ENCODE measurements at regions not wholly inside any gene's neighbourhood (a gene's known extent, or its start where the extent isn't known, plus 50 kb on each side); places are given as distances from the start of the nearest gene placed in this dataset.

- H4K8ac ChIP-seq (ENCODE audit: low read depth, low read length): no peak overlapping the region
- no peak overlapping the region for H3K23ac ChIP-seq (ENCODE audit: low read depth, low read length, poor library complexity)
- H2BK12ac ChIP-seq (ENCODE audit: low read length): no peak overlapping the region
- H3K4me2 ChIP-seq (ENCODE audit: insufficient read depth, low read length, poor library complexity, severe bottlenecking): no peak overlapping the region
- H3K4me1 ChIP-seq (ENCODE audit: control insufficient read depth in 2 of 2, insufficient read depth in 1 of 2, low read depth in 1 of 2, low read length in 2 of 2): no peaks in the 10 kb centered on the region
- no peak overlapping the region for H3K4me3 ChIP-seq (ENCODE audit: low read length in 2 of 2)
- H3K36me3 ChIP-seq (replicated peaks in 1 of 2; ENCODE audit: control insufficient read depth in 2 of 2, insufficient read depth in 2 of 2, low read length in 2 of 2): peaks cover 0 to 1% of the 10 kb centered on the region in 2 donors
- H2BK120ac ChIP-seq (ENCODE audit: low read depth, low read length): no peak overlapping the region
- H4K91ac ChIP-seq (ENCODE audit: low read depth, low read length, poor library complexity): no peak overlapping the region
- DNase-seq (ENCODE audit: low spot score): no peak
- H3K18ac ChIP-seq (ENCODE audit: low read length): no peak overlapping the region
- no peak overlapping the region for H2BK15ac ChIP-seq (ENCODE audit: low read length)
- no peak overlapping the region for H2AK5ac ChIP-seq (ENCODE audit: low read depth, low read length)
- no peak overlapping the region for H3K27ac ChIP-seq (replicated peaks; ENCODE audit: low read length)
- H2AFZ ChIP-seq (ENCODE audit: low read length): no peak overlapping the region
- H3K27me3 ChIP-seq (ENCODE audit: control insufficient read depth in 3 of 3, insufficient read depth in 3 of 3, low read depth in 1 of 3, low read length in 3 of 3): no peaks in the 10 kb centered on the region
- no peak overlapping the region for H3K9ac ChIP-seq (ENCODE audit: low read depth, low read length, poor library complexity)
- no peaks in the 10 kb centered on the region for H3K9me3 ChIP-seq (replicated peaks in 1 of 2; ENCODE audit: control insufficient read depth in 2 of 2, insufficient read depth in 1 of 2, low read depth in 1 of 2, low read length in 2 of 2)
- no peaks in the 10 kb centered on the region for H3K79me1 ChIP-seq (ENCODE audit: low read depth, low read length)
- H3K4ac ChIP-seq (ENCODE audit: low read length): no peak overlapping the region
- H2BK5ac ChIP-seq (ENCODE audit: low read length): no peak overlapping the region
- H3K14ac ChIP-seq (ENCODE audit: low read length): no peak overlapping the region
These were observed 98.0 kb downstream of the SPRY2 start for GRCh38 chr13:80242728-80243427.

GRCh38 chr13:80239571-80240255 lies 101.2 kb downstream of the SPRY2 start:
- H4K8ac ChIP-seq (ENCODE audit: low read depth, low read length): no peak overlapping the region
- H2BK5ac ChIP-seq (ENCODE audit: low read length): no peak overlapping the region
- no peaks in the 10 kb centered on the region for H3K27me3 ChIP-seq (ENCODE audit: control insufficient read depth in 3 of 3, insufficient read depth in 3 of 3, low read depth in 1 of 3, low read length in 3 of 3)
- no peak overlapping the region for H3K18ac ChIP-seq (ENCODE audit: low read length)
- H3K14ac ChIP-seq (ENCODE audit: low read length): no peak overlapping the region
- H2BK15ac ChIP-seq (ENCODE audit: low read length): no peak overlapping the region
- H3K79me1 ChIP-seq (ENCODE audit: low read depth, low read length): no peaks in the 10 kb centered on the region
- no peak overlapping the region for H3K27ac ChIP-seq (replicated peaks; ENCODE audit: low read length)
- H3K4me3 ChIP-seq (ENCODE audit: low read length in 2 of 2): no peak overlapping the region
- no peak overlapping the region for H3K4me2 ChIP-seq (ENCODE audit: insufficient read depth, low read length, poor library complexity, severe bottlenecking)
- H3K36me3 ChIP-seq (replicated peaks in 1 of 2; ENCODE audit: control insufficient read depth in 2 of 2, insufficient read depth in 2 of 2, low read length in 2 of 2): peaks cover 0 to 1% of the 10 kb centered on the region in 2 donors
- no peak overlapping the region for H4K91ac ChIP-seq (ENCODE audit: low read depth, low read length, poor library complexity)
- peaks cover 1 to 9% of the 10 kb centered on the region in 2 donors for H3K4me1 ChIP-seq (ENCODE audit: control insufficient read depth in 2 of 2, insufficient read depth in 1 of 2, low read depth in 1 of 2, low read length in 2 of 2)
- WGBS, 2 donors (ENCODE audit: extremely low coverage in 2 of 2, insufficient read length in 2 of 2, insufficient replicate concordance in 1 of 2): no CpG with 5 or more reads among the region's 3 CpGs
- H3K4ac ChIP-seq (ENCODE audit: low read length): no peak overlapping the region
- no peak overlapping the region for H3K9ac ChIP-seq (ENCODE audit: low read depth, low read length, poor library complexity)
- no peaks in the 10 kb centered on the region for H3K9me3 ChIP-seq (replicated peaks in 1 of 2; ENCODE audit: control insufficient read depth in 2 of 2, insufficient read depth in 1 of 2, low read depth in 1 of 2, low read length in 2 of 2)
- H3K23ac ChIP-seq (ENCODE audit: low read depth, low read length, poor library complexity): no peak overlapping the region
- no peak overlapping the region for H2AFZ ChIP-seq (ENCODE audit: low read length)
- no peak for DNase-seq (ENCODE audit: low spot score)
- H2BK12ac ChIP-seq (ENCODE audit: low read length): no peak overlapping the region
- H2BK120ac ChIP-seq (ENCODE audit: low read depth, low read length): no peak overlapping the region
- H2AK5ac ChIP-seq (ENCODE audit: low read depth, low read length): no peak overlapping the region

DNA sequence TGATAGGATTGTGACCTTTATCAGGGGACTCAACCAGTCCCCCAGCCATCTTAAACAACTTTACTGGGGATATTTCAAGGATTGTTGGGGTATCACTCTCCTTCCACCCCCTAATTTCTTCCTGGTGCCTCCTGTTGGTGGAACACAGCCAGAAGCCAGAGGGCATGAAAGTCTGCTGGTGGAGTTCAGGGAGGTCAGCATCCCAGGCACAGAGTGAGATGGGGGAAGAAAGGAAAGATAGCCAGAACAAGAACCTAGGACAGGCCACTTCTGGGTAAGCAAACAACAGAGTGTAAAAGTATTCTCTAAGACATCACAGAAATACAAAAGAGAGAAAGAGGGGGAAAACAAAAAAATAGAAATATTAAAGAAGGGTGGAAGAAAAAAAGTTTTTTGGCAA lies 101.8 kb downstream of the SPRY2 start:
- Histone ChIP-seq H3K4me2 (ENCODE audit: insufficient read depth, low read length, poor library complexity, severe bottlenecking) (no peak overlapping the region), H3K27me3 (ENCODE audit: control insufficient read depth in 3 of 3, insufficient read depth in 3 of 3, low read depth in 1 of 3, low read length in 3 of 3) (no peaks in the 10 kb centered on the region), H3K4me3 (ENCODE audit: low read length in 2 of 2) (no peak overlapping the region), H3K14ac (ENCODE audit: low read length) (no peak overlapping the region), H3K79me1 (ENCODE audit: low read depth, low read length) (no peaks in the 10 kb centered on the region), H3K4me1 (ENCODE audit: control insufficient read depth in 2 of 2, insufficient read depth in 1 of 2, low read depth in 1 of 2, low read length in 2 of 2) (peaks cover 1 to 9% of the 10 kb centered on the region in 2 donors), H2BK120ac (ENCODE audit: low read depth, low read length) (no peak overlapping the region), H3K27ac (replicated peaks; ENCODE audit: low read length) (no peak overlapping the region), H2BK5ac (ENCODE audit: low read length) (no peak overlapping the region), H2BK12ac (ENCODE audit: low read length) (no peak overlapping the region), H3K9me3 (replicated peaks in 1 of 2; ENCODE audit: control insufficient read depth in 2 of 2, insufficient read depth in 1 of 2, low read depth in 1 of 2, low read length in 2 of 2) (no peaks in the 10 kb centered on the region), H2AFZ (ENCODE audit: low read length) (no peak overlapping the region), H4K91ac (ENCODE audit: low read depth, low read length, poor library complexity) (no peak overlapping the region), H3K4ac (ENCODE audit: low read length) (no peak overlapping the region), H2BK15ac (ENCODE audit: low read length) (no peak overlapping the region), H4K8ac (ENCODE audit: low read depth, low read length) (no peak overlapping the region), H3K18ac (ENCODE audit: low read length) (no peak overlapping the region), H3K23ac (ENCODE audit: low read depth, low read length, poor library complexity) (no peak overlapping the region), H3K9ac (ENCODE audit: low read depth, low read length, poor library complexity) (no peak overlapping the region), H2AK5ac (ENCODE audit: low read depth, low read length) (no peak overlapping the region), H3K36me3 (replicated peaks in 1 of 2; ENCODE audit: control insufficient read depth in 2 of 2, insufficient read depth in 2 of 2, low read length in 2 of 2) (peaks cover 0 to 1% of the 10 kb centered on the region in 2 donors)
- no peak for DNase-seq (ENCODE audit: low spot score)

- Histone ChIP-seq H3K79me1 (ENCODE audit: low read depth, low read length) (no peaks in the 10 kb centered on the region), H3K27ac (replicated peaks; ENCODE audit: low read length) (no peak overlapping the region), H2BK120ac (ENCODE audit: low read depth, low read length) (no peak overlapping the region), H3K36me3 (replicated peaks in 1 of 2; ENCODE audit: control insufficient read depth in 2 of 2, insufficient read depth in 2 of 2, low read length in 2 of 2) (peaks cover 0 to 1% of the 10 kb centered on the region in 2 donors), H3K9ac (ENCODE audit: low read depth, low read length, poor library complexity) (no peak overlapping the region), H3K27me3 (ENCODE audit: control insufficient read depth in 3 of 3, insufficient read depth in 3 of 3, low read depth in 1 of 3, low read length in 3 of 3) (no peaks in the 10 kb centered on the region), H4K8ac (ENCODE audit: low read depth, low read length) (no peak overlapping the region), H4K91ac (ENCODE audit: low read depth, low read length, poor library complexity) (no peak overlapping the region), H3K9me3 (replicated peaks in 1 of 2; ENCODE audit: control insufficient read depth in 2 of 2, insufficient read depth in 1 of 2, low read depth in 1 of 2, low read length in 2 of 2) (peaks cover 0 to 6% of the 10 kb centered on the region in 2 donors), H2BK15ac (ENCODE audit: low read length) (no peak overlapping the region), H3K4me1 (ENCODE audit: control insufficient read depth in 2 of 2, insufficient read depth in 1 of 2, low read depth in 1 of 2, low read length in 2 of 2) (peaks cover 1 to 9% of the 10 kb centered on the region in 2 donors), H2BK5ac (ENCODE audit: low read length) (no peak overlapping the region), H2AFZ (ENCODE audit: low read length) (no peak overlapping the region), H3K18ac (ENCODE audit: low read length) (no peak overlapping the region), H3K14ac (ENCODE audit: low read length) (no peak overlapping the region), H3K4ac (ENCODE audit: low read length) (no peak overlapping the region), H2AK5ac (ENCODE audit: low read depth, low read length) (no peak overlapping the region), H3K23ac (ENCODE audit: low read depth, low read length, poor library complexity) (no peak overlapping the region), H2BK12ac (ENCODE audit: low read length) (no peak overlapping the region), H3K4me3 (ENCODE audit: low read length in 2 of 2) (no peak overlapping the region), H3K4me2 (ENCODE audit: insufficient read depth, low read length, poor library complexity, severe bottlenecking) (no peak overlapping the region)
- DNase-seq (ENCODE audit: low spot score): no peak
These were observed 103.3 kb downstream of the SPRY2 start for GRCh38 chr13:80237646-80238045.

Measured in neuronal stem cell (in vitro differentiated cells).